Muscle of arm (tissue), 1 donor: ENCODE measurements at regions not wholly inside any gene's neighbourhood (a gene's known extent, or its start where the extent isn't known, plus 50 kb on each side); places are given as distances from the start of the nearest gene placed in this dataset.
"Not testable (repeated sequence)": the region's sequence is repeated elsewhere in the genome, so short reads cannot be mapped to it uniquely, and the experiment has no call there.

Source experiments
- DNase-seq: peaks from one replicate; pipeline ENCODE4 v3.0.0-alpha.2; 2013

GRCh38 chr12:105880824-105881388, 257.8 kb downstream of the NUAK1 start:
- no peak for DNase-seq

DNA sequence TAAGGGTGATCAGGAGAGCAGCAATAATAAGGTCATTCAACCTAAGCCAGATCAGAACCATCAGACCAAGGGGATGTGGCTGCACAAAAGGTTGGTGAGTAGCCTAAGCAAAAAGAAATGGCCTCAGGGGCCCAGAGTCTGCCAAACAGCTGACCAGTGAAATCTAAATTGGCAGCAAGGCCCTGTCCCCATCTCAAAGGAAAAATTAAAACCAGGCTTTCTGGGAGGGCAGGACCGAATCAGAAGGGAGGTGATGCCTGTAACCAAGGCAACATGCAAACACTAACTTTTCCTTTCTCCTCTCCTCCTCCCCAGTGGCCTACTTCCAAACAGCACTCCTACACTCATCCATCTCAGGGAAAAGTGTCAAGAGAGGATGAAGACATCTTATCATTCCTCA, 256.4 kb downstream of the NUAK1 start:
- peak; percentile 70 for DNase-seq

GRCh38 chr12:105887131-105887530, 251.6 kb downstream of the NUAK1 start:
- DNase-seq: no peak

DNA sequence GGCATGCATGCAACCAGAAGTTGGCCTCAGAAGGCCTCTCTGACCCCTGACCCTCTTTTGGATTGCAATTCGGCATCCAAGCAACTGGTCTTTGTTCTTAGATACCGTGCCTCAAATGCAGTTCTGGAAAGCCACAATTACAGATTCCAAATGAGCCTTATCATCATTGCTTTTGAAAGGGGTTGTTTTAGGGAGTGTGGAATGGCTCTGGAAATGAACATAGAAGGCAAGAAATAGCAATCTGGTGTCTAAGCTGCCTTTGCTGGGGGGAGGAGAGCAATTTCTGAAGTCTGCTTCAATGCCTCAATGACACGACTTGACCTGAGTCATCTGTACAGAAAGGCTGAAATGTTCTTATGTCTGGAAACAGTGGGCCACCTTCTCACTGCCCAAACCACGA, 250.1 kb downstream of the NUAK1 start:
- DNase-seq: no peak

GRCh38 chr12:105892362-105892910, 246.3 kb downstream of the NUAK1 start:
- DNase-seq: no peak

- DNase-seq: not testable (repeated sequence)
Observed at GRCh38 chr12:105895197-105895832, 243.4 kb downstream of the NUAK1 start.

DNA sequence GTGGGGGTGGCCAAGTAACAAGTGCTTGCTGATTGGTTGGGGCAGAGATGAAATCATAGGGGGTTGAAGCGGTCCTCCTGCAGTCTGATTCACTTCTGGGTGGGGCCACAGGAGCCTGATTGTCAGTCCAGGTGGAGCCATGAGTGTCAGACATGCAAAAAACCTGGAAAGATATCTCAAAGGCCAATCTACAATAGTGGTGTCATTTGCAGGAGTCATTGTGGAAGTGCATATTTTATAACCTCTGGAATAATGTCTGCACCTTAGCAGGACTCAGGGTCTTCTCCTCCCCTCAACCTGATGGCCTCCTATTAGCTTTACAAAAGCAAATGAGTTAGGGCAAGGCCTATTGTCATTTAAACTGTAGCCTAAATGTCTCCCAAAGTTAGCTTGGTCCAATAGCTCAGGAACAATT, 241.4 kb downstream of the NUAK1 start:
- DNase-seq: no peak

GRCh38 chr12:105898271-105898670, 240.5 kb downstream of the NUAK1 start:
- not testable (repeated sequence) for DNase-seq

GRCh38 chr12:105899589-105899988, 239.2 kb downstream of the NUAK1 start:
- DNase-seq: no peak

- DNase-seq: no peak
Observed at GRCh38 chr12:105906561-105906960, 232.2 kb downstream of the NUAK1 start.

DNA sequence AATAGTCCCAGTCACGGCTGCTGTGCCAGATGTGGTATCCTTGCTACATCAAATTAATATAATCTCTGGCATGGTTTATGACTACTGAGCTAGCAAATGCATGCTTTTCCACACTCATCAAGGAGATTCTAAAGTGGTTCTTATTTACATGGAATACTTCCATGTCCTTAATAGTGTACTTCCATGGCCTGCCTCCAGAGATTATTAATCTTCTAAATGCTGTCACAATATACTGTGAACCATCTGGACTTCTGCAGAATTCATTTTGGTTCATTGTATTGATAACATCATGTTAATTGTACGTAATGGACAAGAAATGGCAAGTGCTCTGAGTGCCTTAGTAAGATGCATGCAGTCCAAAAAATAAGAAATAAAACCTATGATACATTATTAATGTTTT, 230.8 kb downstream of the NUAK1 start:
- no peak for DNase-seq

DNA sequence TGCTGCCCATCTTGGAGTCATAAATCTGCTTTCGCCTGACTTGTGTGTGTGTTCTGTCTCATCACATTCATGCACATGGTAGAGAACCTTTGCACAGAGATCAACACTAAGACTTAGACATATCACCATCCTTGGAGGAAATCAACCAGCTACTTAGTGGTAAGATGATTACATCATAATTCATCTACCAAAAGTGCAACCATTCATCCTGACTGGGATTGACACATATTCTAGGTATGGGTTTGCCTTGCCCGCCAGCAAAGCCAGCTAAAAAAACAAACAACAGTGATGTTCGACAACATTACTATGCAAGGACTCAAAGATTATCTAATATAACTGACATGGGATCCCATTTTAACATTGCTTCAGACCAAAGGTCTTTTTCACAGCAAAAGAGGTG, 228.7 kb downstream of the NUAK1 start:
- DNase-seq: no peak

DNA sequence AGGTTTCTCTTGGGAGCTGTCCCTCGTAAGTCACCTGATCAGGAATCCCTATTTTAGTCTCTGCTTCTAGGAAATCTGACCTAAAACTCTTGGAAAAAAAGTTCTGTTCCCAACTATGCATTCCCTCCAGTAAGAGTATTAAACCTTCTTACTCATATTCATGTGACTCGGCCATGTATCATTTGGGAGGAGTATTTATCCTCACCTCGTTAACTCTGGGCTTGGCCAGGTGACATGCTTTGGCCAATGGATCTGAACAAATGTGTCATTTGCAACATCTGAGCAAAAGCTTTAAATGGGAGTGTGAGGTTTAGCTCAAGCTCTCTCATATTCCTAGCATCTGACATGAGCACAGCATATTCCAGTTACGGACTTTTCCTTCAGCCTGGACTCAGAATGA, 226.8 kb downstream of the NUAK1 start:
- DNase-seq: no peak

- no peak for DNase-seq
Observed at GRCh38 chr12:105912882-105913678, 225.7 kb downstream of the NUAK1 start.

- no peak for DNase-seq
Observed at GRCh38 chr12:105915997-105916759, 222.6 kb downstream of the NUAK1 start.

DNA sequence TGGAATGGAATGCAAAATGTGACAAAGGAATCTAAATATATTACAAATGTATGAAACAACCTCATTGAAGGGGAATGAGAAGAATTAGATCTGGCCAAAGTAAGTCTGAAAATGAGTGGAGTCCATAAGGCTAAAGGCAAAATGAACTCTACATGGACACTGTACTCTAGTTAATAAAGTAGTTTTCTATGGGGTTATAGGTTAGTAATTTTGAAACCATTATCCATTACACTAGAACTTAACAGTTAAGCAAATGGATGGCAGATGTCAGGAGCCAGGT, 222.1 kb downstream of the NUAK1 start:
- no peak for DNase-seq

- DNase-seq: peak; percentile 34
Observed at GRCh38 chr12:105920161-105920684, 218.5 kb downstream of the NUAK1 start.

DNA sequence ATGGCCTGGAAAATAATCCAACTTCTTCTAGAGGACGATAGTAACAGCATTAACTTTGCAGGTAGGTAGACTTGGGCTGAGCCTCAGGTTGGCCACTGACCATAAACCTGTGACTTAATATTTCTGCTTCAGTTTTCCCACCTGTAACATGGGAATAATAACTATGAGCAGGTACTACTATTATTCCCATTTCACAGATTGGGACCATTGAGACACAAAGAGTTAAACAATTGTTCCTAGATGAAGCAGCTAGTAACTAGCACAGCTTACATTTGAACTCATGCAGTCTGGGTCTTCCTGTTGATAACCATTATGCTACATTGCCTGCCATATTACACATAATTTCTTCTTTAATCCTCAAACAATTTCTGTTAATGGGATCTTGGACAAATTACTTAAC, 217.7 kb downstream of the NUAK1 start:
- DNase-seq: no peak

DNA sequence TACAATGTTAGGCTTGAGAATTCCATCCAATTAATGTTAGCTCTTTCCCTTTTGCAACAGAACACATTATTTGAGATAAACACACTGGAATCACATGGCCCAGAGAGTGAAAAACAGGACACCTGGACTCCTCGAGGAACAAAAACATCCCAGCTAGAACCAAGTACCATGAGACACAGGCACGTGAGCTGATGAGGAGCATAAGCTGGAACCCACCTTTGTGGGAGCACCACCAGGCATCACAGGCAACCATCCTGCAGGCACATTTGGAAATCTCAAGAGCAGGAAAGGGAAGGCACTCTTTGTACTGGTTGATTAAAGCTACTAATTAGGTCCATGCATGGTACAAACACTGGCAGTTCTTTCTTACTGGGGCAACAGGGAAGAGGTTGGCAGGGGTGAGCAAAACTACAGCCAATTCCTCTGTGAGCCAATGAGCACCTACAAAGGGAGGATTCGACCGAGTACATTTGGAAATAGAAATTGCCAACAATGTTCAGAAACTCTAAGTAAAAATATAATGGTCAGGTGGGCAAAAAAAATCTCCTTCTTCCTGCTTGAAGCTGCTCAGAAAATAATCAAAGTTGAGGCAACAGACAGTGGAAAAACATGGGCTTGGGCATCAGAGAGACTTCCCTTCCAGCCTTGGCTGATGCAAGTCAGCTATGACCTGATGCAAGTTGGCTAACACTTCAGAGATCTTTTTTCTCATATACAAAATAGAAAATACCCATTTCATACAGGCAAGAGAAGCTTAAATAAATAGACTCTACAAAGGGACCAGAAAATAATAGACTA, 216.7 kb downstream of the NUAK1 start:
- no peak for DNase-seq

- DNase-seq: no peak
Observed at GRCh38 chr12:105922670-105923102, 216.1 kb downstream of the NUAK1 start.

- DNase-seq: no peak
Observed at GRCh38 chr12:105924526-105925208, 214.1 kb downstream of the NUAK1 start.
